ENCODE measurements at regions not wholly inside any gene's neighbourhood (a gene's known extent, or its start where the extent isn't known, plus 50 kb on each side); places are given as distances from the start of the nearest gene placed in this dataset.
A peak's percentile ranks its signal among the peaks of the same experiment; 100 is the strongest.

GRCh38 chr17:15177343-15177742, 87.8 kb downstream of the PMP22 start:
- DNase-seq = no peak

- no peak for DNase-seq
Measured at GRCh38 chr17:15175356-15175755, 89.8 kb downstream of the PMP22 start.

GRCh38 chr17:15171167-15172047, 93.7 kb downstream of the PMP22 start:
- peak; percentile 7 to 9 for DNase-seq

- DNase-seq = no peak
Measured at GRCh38 chr17:15169676-15170075, 95.5 kb downstream of the PMP22 start.

- no peak for DNase-seq
Measured at GRCh38 chr17:15168379-15168778, 96.7 kb downstream of the PMP22 start.

- no peak for DNase-seq
Measured at GRCh38 chr17:15161395-15161794, 103.7 kb downstream of the PMP22 start.

- peak; percentile 6 to 14 for DNase-seq
Measured at GRCh38 chr17:15157051-15157450, 108.1 kb downstream of the PMP22 start.

- no peak for DNase-seq
Measured at GRCh38 chr17:15154618-15155017, 110.5 kb downstream of the PMP22 start.

- DNase-seq = no peak
Measured at GRCh38 chr17:15145621-15146020, 119.5 kb downstream of the PMP22 start.

GRCh38 chr17:15143524-15143923, 121.6 kb downstream of the PMP22 start:
- DNase-seq = no peak

- DNase-seq = no peak
Measured at GRCh38 chr17:15134363-15134762, 130.8 kb downstream of the PMP22 start.

GRCh38 chr17:15133826-15134225, 131.3 kb downstream of the PMP22 start:
- no peak for DNase-seq

GRCh38 chr17:15133143-15133542, 132.0 kb downstream of the PMP22 start:
- DNase-seq = no peak

GRCh38 chr17:15130426-15130825, 134.7 kb downstream of the PMP22 start:
- no peak for DNase-seq

GRCh38 chr17:15129986-15130385, 135.1 kb downstream of the PMP22 start:
- DNase-seq = no peak

GRCh38 chr17:15124746-15125145, 140.4 kb downstream of the PMP22 start:
- DNase-seq = no peak

GRCh38 chr17:15124264-15124595, 140.9 kb downstream of the PMP22 start:
- no peak for DNase-seq

- DNase-seq = no peak
Measured at GRCh38 chr17:15123593-15124263, 141.4 kb downstream of the PMP22 start.

- no peak for DNase-seq
Measured at GRCh38 chr17:15122857-15123256, 142.3 kb downstream of the PMP22 start.

GRCh38 chr17:15121426-15121825, 143.7 kb downstream of the PMP22 start:
- DNase-seq = no peak

- no peak for DNase-seq
Measured at GRCh38 chr17:15119968-15120367, 145.2 kb downstream of the PMP22 start.

GRCh38 chr17:15117239-15117638, 147.9 kb downstream of the PMP22 start:
- DNase-seq = no peak

GRCh38 chr17:15112846-15113617, 152.1 kb downstream of the PMP22 start:
- DNase-seq = no peak

- DNase-seq = no peak
Measured at GRCh38 chr17:15109608-15110007, 155.5 kb downstream of the PMP22 start.
